ENCODE measurements at regions not wholly inside any gene's neighbourhood (a gene's known extent, or its start where the extent isn't known, plus 50 kb on each side); places are given as distances from the start of the nearest gene placed in this dataset.

GRCh38 chr4:100823993-100824323 is 306.1 kb upstream of the EMCN start:
- H2BK15ac ChIP-seq (ENCODE audit: low read depth, low read length), result no peak overlapping the region

More at GRCh38 chr4:100823993-100824323, 306.1 kb upstream of the EMCN start:
- no peak overlapping the region for H4K8ac ChIP-seq (replicated peaks; ENCODE audit: insufficient read length, low read depth, low read length)
- no peaks in the 10 kb centered on the region for H3K27me3 ChIP-seq (ENCODE audit: insufficient read depth, low read length)
- H3K23ac ChIP-seq (ENCODE audit: insufficient read length, low read depth, low read length), result no peak overlapping the region
- H3K27me3 Mint-ChIP-seq (ENCODE audit: low read depth), result no peaks in the 10 kb centered on the region
- H3T11ph ChIP-seq (ENCODE audit: low read length), result no peak overlapping the region
- no peak overlapping the region for H3K4ac ChIP-seq (ENCODE audit: low read depth, low read length)
- H3K79me2 ChIP-seq (ENCODE audit: insufficient read depth, low read length), result no peaks in the 10 kb centered on the region
- H3K27ac ChIP-seq (ENCODE audit: insufficient read length, low read depth, low read length), result no peak overlapping the region
- H2AFZ ChIP-seq (ENCODE audit: low read length), result no peak overlapping the region
- H4K20me1 ChIP-seq (ENCODE audit: control insufficient read depth, insufficient read depth, insufficient read length), result no peaks in the 10 kb centered on the region
- H2BK12ac ChIP-seq (ENCODE audit: insufficient read length, low read depth, low read length), result no peak overlapping the region
- H3K4me2 ChIP-seq (ENCODE audit: insufficient read depth, insufficient read length, low read length), result no peak overlapping the region
- no peaks in the 10 kb centered on the region for H3K9me3 ChIP-seq (ENCODE audit: control insufficient read depth, low read depth, low read length)
- no peak overlapping the region for H2BK5ac ChIP-seq (ENCODE audit: insufficient read length, low read length)
- H4K91ac ChIP-seq (ENCODE audit: insufficient read length, low read depth, low read length), result no peak overlapping the region
- no peak for DNase-seq
- no peak overlapping the region for H2AK5ac ChIP-seq (ENCODE audit: insufficient read length, low read length)
- no peak overlapping the region for H2BK120ac ChIP-seq (ENCODE audit: low read depth, low read length, poor library complexity, severe bottlenecking)
- H3K79me1 ChIP-seq (ENCODE audit: insufficient read depth, low read depth, low read length, poor library complexity, severe bottlenecking), result no peaks in the 10 kb centered on the region
- H2BK20ac ChIP-seq (ENCODE audit: low read depth, low read length, poor library complexity, severe bottlenecking), result no peak overlapping the region
- H3K4me3 Mint-ChIP-seq, result no peak overlapping the region
- no peak overlapping the region for H3K9ac ChIP-seq (ENCODE audit: extremely low read depth, insufficient read length, low read length)
- H3K56ac ChIP-seq (ENCODE audit: insufficient read length, low read depth, low read length), result no peak overlapping the region
- TF ChIP-seq CTCF (conservative IDR thresholded peaks at IDR 0.05), result no peak
- H3K27ac Mint-ChIP-seq, result no peak overlapping the region
- H3K23me2 ChIP-seq (ENCODE audit: insufficient read length, low read depth, low read length, poor library complexity, severe bottlenecking), result no peaks in the 10 kb centered on the region
- peaks cover 10 to 11% of the 10 kb centered on the region in 2 experiments for H3K4me1 Mint-ChIP-seq
- H3K9me3 Mint-ChIP-seq, result peaks cover 5 to 6% of the 10 kb centered on the region in 2 experiments; a peak in 1 of 5 replicates
- peaks cover 9% of the 10 kb centered on the region for H3K4me1 ChIP-seq (ENCODE audit: insufficient read depth, low read length)
- no peak overlapping the region for H4K5ac ChIP-seq (ENCODE audit: insufficient read length, low read depth, low read length)
- no peak overlapping the region for H3K18ac ChIP-seq (ENCODE audit: insufficient read length, low read depth, low read length)
- H3K14ac ChIP-seq (ENCODE audit: insufficient read depth, low read length), result no peak overlapping the region
- peaks cover 0 to 6% (median 0%) of the 10 kb centered on the region in 3 experiments; a peak in 2 of 7 replicates for H3K36me3 Mint-ChIP-seq (ENCODE audit: insufficient read depth in 1 of 3, low read depth in 3 of 3)

Data from H9 (cell line).